MCF 10A (cell line): ENCODE measurements at regions not wholly inside any gene's neighbourhood (a gene's known extent, or its start where the extent isn't known, plus 50 kb on each side); places are given as distances from the start of the nearest gene placed in this dataset.

ENCODE experiments used
- BruUV-seq: library from RNA; stranded (reverse); fragments of 400-500 nt; replicated peaks from 2 replicates; lab custom pipeline; 2021; lab: Mats Ljungman, UMichigan
- CTCF ChIA-PET: fragments of 300-600 bp; sonication (Branson Sonifier 250); formaldehyde crosslinking; extraction: SDS; loops from one replicate; lab custom pipeline; 2021; ENCODE audit warnings: antibody characterized with exemption, inconsistent platforms; lab: Yijun Ruan, JAX
- POLR2A ChIA-PET: fragments of 300-600, 350-650 bp; sonication (Branson Sonifier 250); formaldehyde crosslinking; extraction: SDS; loops from one replicate; lab custom pipeline; 2020; ENCODE audit warnings: antibody characterized with exemption, inconsistent platforms; lab: Yijun Ruan, JAX
- DNase-seq: peaks from one replicate; pipeline ENCODE4 v3.0.0-alpha.2; 2018; ENCODE audit not compliant: unreplicated experiment
- H3K27ac Mint-ChIP-seq: one replicate; pipeline ENCODE4 v1.8.0; 2022; ENCODE audit warnings: mild to moderate bottlenecking, low read depth, mixed read lengths; ENCODE audit not compliant: unreplicated experiment
- H3K27me3 Mint-ChIP-seq: one replicate; pipeline ENCODE4 v1.8.0; 2022; ENCODE audit warnings: mixed read lengths; ENCODE audit not compliant: insufficient read depth, unreplicated experiment
- H3K36me3 Mint-ChIP-seq: one replicate; pipeline ENCODE4 v1.8.0; 2022; ENCODE audit warnings: mild to moderate bottlenecking, moderate library complexity, mixed read lengths; ENCODE audit not compliant: insufficient read depth, unreplicated experiment
- H3K4me1 Mint-ChIP-seq: one replicate; pipeline ENCODE4 v1.8.0; 2022; ENCODE audit warnings: mixed read lengths; ENCODE audit not compliant: insufficient read depth, unreplicated experiment
- H3K4me3 Mint-ChIP-seq: one replicate; pipeline ENCODE4 v1.8.0; 2022; ENCODE audit warnings: mild to moderate bottlenecking, moderate library complexity, mixed read lengths; ENCODE audit not compliant: unreplicated experiment
- H3K9me3 Mint-ChIP-seq: one replicate; pipeline ENCODE4 v1.8.0; 2022; ENCODE audit warnings: mixed read lengths; ENCODE audit not compliant: unreplicated experiment
- intact Hi-C: fragments of 100-400 bp; cut with micrococcal nuclease; formaldehyde crosslinking; loops from 2 replicates; pipeline ENCODE4 v1.14.1; 2022
- TF ChIP-seq, protein P1 (sequence below): fragments of 200-600 bp; IDR thresholded peaks from one replicate; pipeline ENCODE4 v1.8.0; 2022; ENCODE audit warnings: antibody characterized with exemption, mild to moderate bottlenecking; ENCODE audit not compliant: unreplicated experiment

DNA sequence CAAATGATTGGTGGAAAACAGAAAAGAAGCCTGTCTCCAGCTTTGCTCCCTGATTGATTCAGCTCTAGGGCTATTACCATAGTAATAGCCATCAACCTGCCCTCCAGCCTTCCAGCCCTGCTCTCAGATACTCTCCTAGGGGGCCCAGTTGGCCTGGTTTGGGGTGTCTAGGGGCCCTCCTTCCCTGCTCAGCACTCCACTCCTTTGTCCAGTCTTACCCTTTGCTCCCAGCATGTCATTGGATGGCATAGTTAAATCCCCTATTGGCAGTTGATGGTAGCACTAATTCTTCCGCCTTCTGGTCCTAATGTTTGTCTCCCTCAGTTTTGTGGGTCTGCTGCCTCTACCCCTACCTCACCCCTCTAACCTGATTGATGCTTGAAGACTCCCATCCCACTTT lies 175.4 kb upstream of the PELI2 start:
- peaks cover 20% of the 10 kb centered on the region for H3K4me1 Mint-ChIP-seq
- intact Hi-C loops, result no loop called here
- BruUV-seq, result no TSS peak
- no peaks in the 10 kb centered on the region for H3K36me3 Mint-ChIP-seq
- TF ChIP-seq, protein P1, sequence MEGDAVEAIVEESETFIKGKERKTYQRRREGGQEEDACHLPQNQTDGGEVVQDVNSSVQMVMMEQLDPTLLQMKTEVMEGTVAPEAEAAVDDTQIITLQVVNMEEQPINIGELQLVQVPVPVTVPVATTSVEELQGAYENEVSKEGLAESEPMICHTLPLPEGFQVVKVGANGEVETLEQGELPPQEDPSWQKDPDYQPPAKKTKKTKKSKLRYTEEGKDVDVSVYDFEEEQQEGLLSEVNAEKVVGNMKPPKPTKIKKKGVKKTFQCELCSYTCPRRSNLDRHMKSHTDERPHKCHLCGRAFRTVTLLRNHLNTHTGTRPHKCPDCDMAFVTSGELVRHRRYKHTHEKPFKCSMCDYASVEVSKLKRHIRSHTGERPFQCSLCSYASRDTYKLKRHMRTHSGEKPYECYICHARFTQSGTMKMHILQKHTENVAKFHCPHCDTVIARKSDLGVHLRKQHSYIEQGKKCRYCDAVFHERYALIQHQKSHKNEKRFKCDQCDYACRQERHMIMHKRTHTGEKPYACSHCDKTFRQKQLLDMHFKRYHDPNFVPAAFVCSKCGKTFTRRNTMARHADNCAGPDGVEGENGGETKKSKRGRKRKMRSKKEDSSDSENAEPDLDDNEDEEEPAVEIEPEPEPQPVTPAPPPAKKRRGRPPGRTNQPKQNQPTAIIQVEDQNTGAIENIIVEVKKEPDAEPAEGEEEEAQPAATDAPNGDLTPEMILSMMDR, result no peak
- H3K27me3 Mint-ChIP-seq, result no peaks in the 10 kb centered on the region
- DNase-seq, result no peak
- H3K4me3 Mint-ChIP-seq, result no peak overlapping the region
- no peak overlapping the region for H3K27ac Mint-ChIP-seq
- POLR2A ChIA-PET, result no interaction called here
- CTCF ChIA-PET, result interaction anchor here (1.2 kb wide), 1 partner anchor 15 kb away, joined by 3 read pairs; no protein-coding TSS in a partner anchor
- H3K9me3 Mint-ChIP-seq, result no peaks in the 10 kb centered on the region

DNA sequence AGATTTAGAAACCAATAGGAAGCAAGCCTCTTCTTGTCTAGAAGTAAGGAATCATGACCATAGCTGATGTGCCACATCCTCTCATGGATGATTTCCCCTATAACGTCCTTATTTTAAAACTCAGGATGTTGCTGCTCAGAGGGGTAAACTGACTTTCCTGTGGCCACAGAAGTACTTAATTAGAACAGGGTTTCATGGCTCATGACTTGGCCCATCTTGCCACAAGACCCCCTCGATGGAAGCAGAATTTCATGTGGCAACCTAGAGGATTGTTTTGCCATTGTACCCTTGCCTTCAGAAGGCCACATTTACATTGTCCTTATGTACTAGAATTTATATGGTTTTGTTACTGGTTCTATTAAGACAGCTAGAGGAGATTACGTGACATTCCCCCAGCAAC lies 173.5 kb upstream of the PELI2 start:
- TF ChIP-seq, protein P1, result no peak
- ChIA-PET CTCF (no interaction called here), POLR2A (no interaction called here)
- BruUV-seq, result no TSS peak
- peaks cover 7% of the 10 kb centered on the region for H3K4me1 Mint-ChIP-seq
- H3K27me3 Mint-ChIP-seq, result no peaks in the 10 kb centered on the region
- no peak overlapping the region for H3K27ac Mint-ChIP-seq
- no peak overlapping the region for H3K4me3 Mint-ChIP-seq
- no peak for DNase-seq
- H3K9me3 Mint-ChIP-seq, result no peaks in the 10 kb centered on the region
- intact Hi-C loops, result no loop called here
- no peaks in the 10 kb centered on the region for H3K36me3 Mint-ChIP-seq

DNA sequence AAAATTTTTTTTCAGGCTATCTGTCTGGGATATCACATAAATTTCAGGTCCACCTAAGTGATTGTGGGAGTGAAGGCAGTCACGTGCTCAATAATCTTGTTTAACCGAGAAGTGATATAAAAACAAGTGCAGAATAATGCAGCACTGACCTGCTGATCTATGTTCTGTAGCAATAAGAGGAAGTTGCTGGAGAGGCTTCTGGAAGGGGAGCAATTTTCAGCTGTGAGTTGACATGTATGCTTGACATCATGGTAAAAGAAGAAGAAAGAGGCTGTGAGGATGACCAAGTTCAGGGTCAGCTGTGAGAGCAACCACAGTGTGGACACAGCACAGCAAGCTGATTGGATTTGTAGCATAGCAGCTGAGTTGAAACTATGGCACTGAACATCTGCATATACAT lies 172.0 kb upstream of the PELI2 start:
- intact Hi-C loops, result no loop called here
- DNase-seq, result no peak
- Mint-ChIP-seq H3K27me3 (no peaks in the 10 kb centered on the region), H3K4me1 (peaks cover 7% of the 10 kb centered on the region), H3K27ac (no peak overlapping the region), H3K4me3 (no peak overlapping the region), H3K9me3 (no peaks in the 10 kb centered on the region), H3K36me3 (no peaks in the 10 kb centered on the region)
- CTCF ChIA-PET, result interaction anchor here (0.6 to 0.7 kb wide), 2 partner anchors 9 to 511 kb away, joined by 3 to 4 read pairs; no protein-coding TSS in a partner anchor
- TF ChIP-seq, protein P1, result no peak
- BruUV-seq, result no TSS peak
- POLR2A ChIA-PET, result interaction anchor here (0.6 kb wide), 1 partner anchor 31 kb away, joined by 3 read pairs; no protein-coding TSS in a partner anchor

DNA sequence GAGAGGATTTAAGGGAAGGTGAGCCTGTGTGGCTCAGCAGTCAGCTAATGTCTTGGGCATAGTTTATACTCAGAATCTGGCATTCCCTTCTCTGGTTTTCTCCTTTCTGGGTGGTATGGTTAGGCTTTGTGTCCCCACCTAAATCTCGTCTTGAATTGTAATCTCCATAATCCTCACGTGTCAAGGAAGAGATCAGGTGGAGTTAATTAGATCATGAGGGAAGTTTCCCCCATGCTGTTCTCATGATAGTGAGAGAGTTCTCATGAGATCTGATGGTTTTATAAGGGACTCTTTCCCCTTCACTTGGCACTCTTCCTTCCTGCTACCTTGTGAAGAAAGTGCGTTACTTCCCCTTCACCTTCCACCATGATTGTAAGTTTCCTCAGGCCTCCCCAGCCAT lies 169.8 kb upstream of the PELI2 start:
- DNase-seq, result no peak
- H3K9me3 Mint-ChIP-seq, result no peaks in the 10 kb centered on the region
- H3K27me3 Mint-ChIP-seq, result no peaks in the 10 kb centered on the region
- H3K4me3 Mint-ChIP-seq, result no peak overlapping the region
- H3K36me3 Mint-ChIP-seq, result no peaks in the 10 kb centered on the region
- ChIA-PET CTCF (no interaction called here), POLR2A (interaction anchor here (1.0 kb wide), 1 partner anchor 10 kb away, joined by 3 read pairs; no protein-coding TSS in a partner anchor)
- intact Hi-C loops, result no loop called here
- BruUV-seq, result no TSS peak
- TF ChIP-seq, protein P1, result no peak
- H3K4me1 Mint-ChIP-seq, result no peaks in the 10 kb centered on the region
- H3K27ac Mint-ChIP-seq, result no peak overlapping the region
